Neuron (in vitro differentiated cells): ENCODE measurements at regions not wholly inside any gene's neighbourhood (a gene's known extent, or its start where the extent isn't known, plus 50 kb on each side); places are given as distances from the start of the nearest gene placed in this dataset.

Source experiments
- H2AFZ ChIP-seq: one replicate; pipeline ENCODE4 v1.6.1; 2013; ENCODE audit warnings: low read depth, mild to moderate bottlenecking, inconsistent platforms, low read length, moderate library complexity
- H3K27me3 ChIP-seq: one replicate; pipeline ENCODE4 v1.6.1; 2013; ENCODE audit warnings: low read length; ENCODE audit not compliant: insufficient read depth
- H3K36me3 ChIP-seq: one replicate; pipeline ENCODE4 v1.6.1; 2013; ENCODE audit warnings: low read length; ENCODE audit not compliant: insufficient read depth
- H3K4me1 ChIP-seq: one replicate; pipeline ENCODE4 v1.6.1; 2013; ENCODE audit warnings: low read length; ENCODE audit not compliant: insufficient read depth
- H3K4me3 ChIP-seq: 2 replicates; pipeline ENCODE4 v1.5.1; 2013; ENCODE audit warnings: mild to moderate bottlenecking, low read length, moderate library complexity
- H3K9me3 ChIP-seq: one replicate; pipeline ENCODE4 v1.6.1; 2013; ENCODE audit warnings: low read length

GRCh38 chr4:104169437-104169836 lies 325.3 kb downstream of the CXXC4 start:
- no peak overlapping the region for H2AFZ ChIP-seq
- H3K36me3 ChIP-seq = no peaks in the 10 kb centered on the region
- H3K27me3 ChIP-seq = no peaks in the 10 kb centered on the region

DNA sequence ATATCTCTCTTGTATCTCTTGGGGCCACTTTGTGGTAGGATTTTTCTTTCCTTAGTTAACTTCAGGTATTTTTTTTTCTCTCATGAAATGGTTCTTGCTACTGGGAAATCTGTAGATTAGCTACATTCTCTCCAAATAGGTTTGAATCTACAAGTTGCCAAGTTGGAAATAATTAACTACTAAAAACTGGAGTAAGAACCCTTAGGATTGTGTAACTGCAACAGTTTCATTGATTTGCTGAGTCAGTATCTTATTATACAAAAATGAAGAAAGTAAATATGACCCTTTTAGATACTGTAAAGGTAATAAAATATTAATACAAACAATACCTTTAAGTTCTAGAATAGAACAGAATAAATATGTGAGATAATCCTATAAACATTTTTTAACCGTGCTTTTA lies 327.9 kb downstream of the CXXC4 start:
- Histone ChIP-seq H3K36me3 (no peaks in the 10 kb centered on the region), H2AFZ (no peak overlapping the region), H3K4me3 (no peak overlapping the region), H3K9me3 (no peaks in the 10 kb centered on the region), H3K27me3 (no peaks in the 10 kb centered on the region), H3K4me1 (no peaks in the 10 kb centered on the region)

More at GRCh38 chr4:104169437-104169836, 325.3 kb downstream of the CXXC4 start:
- no peak overlapping the region for H3K4me3 ChIP-seq
- H3K4me1 ChIP-seq = no peaks in the 10 kb centered on the region
- H3K9me3 ChIP-seq = no peaks in the 10 kb centered on the region

- no peaks in the 10 kb centered on the region for H3K36me3 ChIP-seq
- no peak overlapping the region for H3K4me3 ChIP-seq
- H3K4me1 ChIP-seq = no peaks in the 10 kb centered on the region
- no peaks in the 10 kb centered on the region for H3K27me3 ChIP-seq
- H3K9me3 ChIP-seq = no peaks in the 10 kb centered on the region
- no peak overlapping the region for H2AFZ ChIP-seq
These were observed 330.9 kb downstream of the CXXC4 start for GRCh38 chr4:104163820-104164219.

DNA sequence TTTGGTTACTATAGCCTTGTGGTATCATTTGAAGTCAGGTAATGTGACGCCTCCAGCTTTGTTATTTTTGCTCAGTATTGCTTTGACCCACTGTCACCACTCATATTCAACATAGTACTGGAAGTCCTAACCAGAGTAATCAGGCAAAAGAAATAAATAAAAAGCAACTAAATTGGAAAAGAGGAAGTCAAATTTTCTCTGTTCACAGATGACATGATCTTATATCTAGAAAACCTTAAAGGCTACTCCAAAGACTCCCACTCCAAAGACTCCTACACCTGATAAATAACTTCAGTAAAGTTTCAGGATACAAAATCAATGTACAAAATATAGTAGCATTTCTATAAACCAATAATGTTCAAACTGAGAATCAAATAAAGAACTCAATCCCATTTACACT lies 348.6 kb downstream of the CXXC4 start:
- Histone ChIP-seq H2AFZ (no peak overlapping the region), H3K4me1 (no peaks in the 10 kb centered on the region), H3K27me3 (no peaks in the 10 kb centered on the region), H3K9me3 (no peaks in the 10 kb centered on the region), H3K36me3 (no peaks in the 10 kb centered on the region), H3K4me3 (no peak overlapping the region)

- H3K27me3 ChIP-seq = no peaks in the 10 kb centered on the region
- H3K4me1 ChIP-seq = no peaks in the 10 kb centered on the region
- H3K4me3 ChIP-seq = no peak overlapping the region
- H3K9me3 ChIP-seq = no peaks in the 10 kb centered on the region
- H3K36me3 ChIP-seq = no peaks in the 10 kb centered on the region
- no peak overlapping the region for H2AFZ ChIP-seq
These were observed 356.6 kb downstream of the CXXC4 start for GRCh38 chr4:104138116-104138515.

- Histone ChIP-seq H3K4me3 (no peak overlapping the region), H3K27me3 (no peaks in the 10 kb centered on the region), H3K36me3 (no peaks in the 10 kb centered on the region), H3K4me1 (no peaks in the 10 kb centered on the region), H2AFZ (no peak overlapping the region), H3K9me3 (no peaks in the 10 kb centered on the region)
These were observed 365.5 kb downstream of the CXXC4 start for GRCh38 chr4:104129243-104129642.

GRCh38 chr4:104128850-104129213 lies 365.9 kb downstream of the CXXC4 start:
- H3K36me3 ChIP-seq = no peaks in the 10 kb centered on the region
- no peaks in the 10 kb centered on the region for H3K9me3 ChIP-seq
- no peak overlapping the region for H2AFZ ChIP-seq
- H3K4me1 ChIP-seq = no peaks in the 10 kb centered on the region
- H3K4me3 ChIP-seq = no peak overlapping the region
- no peaks in the 10 kb centered on the region for H3K27me3 ChIP-seq

GRCh38 chr4:104128031-104128849 lies 366.5 kb downstream of the CXXC4 start:
- Histone ChIP-seq H3K27me3 (no peaks in the 10 kb centered on the region), H3K9me3 (no peaks in the 10 kb centered on the region), H2AFZ (no peak overlapping the region), H3K4me1 (no peaks in the 10 kb centered on the region), H3K4me3 (no peak overlapping the region), H3K36me3 (no peaks in the 10 kb centered on the region)

GRCh38 chr4:104123021-104123420 lies 371.7 kb downstream of the CXXC4 start:
- no peak overlapping the region for H3K4me3 ChIP-seq
- H2AFZ ChIP-seq = no peak overlapping the region
- H3K36me3 ChIP-seq = no peaks in the 10 kb centered on the region
- no peaks in the 10 kb centered on the region for H3K9me3 ChIP-seq
- H3K4me1 ChIP-seq = no peaks in the 10 kb centered on the region
- H3K27me3 ChIP-seq = no peaks in the 10 kb centered on the region

- Histone ChIP-seq H3K36me3 (no peaks in the 10 kb centered on the region), H3K27me3 (no peaks in the 10 kb centered on the region), H3K9me3 (no peaks in the 10 kb centered on the region), H3K4me1 (no peaks in the 10 kb centered on the region), H3K4me3 (no peak overlapping the region), H2AFZ (no peak overlapping the region)
These were observed 376.9 kb downstream of the CXXC4 start for GRCh38 chr4:104117776-104118175.

GRCh38 chr4:104113850-104114249 lies 380.8 kb downstream of the CXXC4 start:
- Histone ChIP-seq H3K9me3 (no peaks in the 10 kb centered on the region), H2AFZ (no peak overlapping the region), H3K4me3 (no peak overlapping the region), H3K4me1 (no peaks in the 10 kb centered on the region), H3K36me3 (no peaks in the 10 kb centered on the region), H3K27me3 (no peaks in the 10 kb centered on the region)

DNA sequence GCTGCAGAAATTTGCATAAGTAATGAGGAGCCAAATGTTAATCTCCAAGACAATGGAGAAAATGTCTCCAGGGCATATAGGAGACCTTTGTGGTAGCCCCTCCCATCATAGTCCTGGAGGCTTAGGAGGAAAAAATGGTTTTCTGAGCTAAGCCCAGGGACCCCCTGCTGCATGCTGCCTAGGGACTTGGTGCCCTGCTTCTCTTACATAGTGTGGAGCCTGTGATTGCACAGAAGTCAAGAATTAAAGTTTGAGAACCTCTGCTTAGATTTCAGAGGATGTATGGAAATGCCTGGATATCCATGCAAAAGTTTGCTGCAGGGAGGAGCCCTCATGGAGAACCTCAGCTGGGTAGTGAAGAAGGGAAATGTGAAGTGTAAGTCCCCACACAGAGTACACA lies 379.4 kb upstream of the TACR3 start:
- H3K27me3 ChIP-seq = no peaks in the 10 kb centered on the region
- no peak overlapping the region for H2AFZ ChIP-seq
- no peaks in the 10 kb centered on the region for H3K36me3 ChIP-seq
- peaks cover 5% of the 10 kb centered on the region for H3K9me3 ChIP-seq
- H3K4me3 ChIP-seq = no peak overlapping the region
- H3K4me1 ChIP-seq = no peaks in the 10 kb centered on the region

GRCh38 chr4:104093247-104093646 lies 373.5 kb upstream of the TACR3 start:
- Histone ChIP-seq H3K27me3 (no peaks in the 10 kb centered on the region), H3K4me3 (no peak overlapping the region), H3K9me3 (no peaks in the 10 kb centered on the region), H2AFZ (no peak overlapping the region), H3K36me3 (no peaks in the 10 kb centered on the region), H3K4me1 (no peaks in the 10 kb centered on the region)

- no peaks in the 10 kb centered on the region for H3K9me3 ChIP-seq
- no peaks in the 10 kb centered on the region for H3K4me1 ChIP-seq
- no peak overlapping the region for H3K4me3 ChIP-seq
- H2AFZ ChIP-seq = peak overlapping the region; percentile 54
- H3K36me3 ChIP-seq = no peaks in the 10 kb centered on the region
- no peaks in the 10 kb centered on the region for H3K27me3 ChIP-seq
These were observed 353.4 kb upstream of the TACR3 start for GRCh38 chr4:104073229-104073628.
